MCF 10A (cell line): ENCODE measurements at regions not wholly inside any gene's neighbourhood (a gene's known extent, or its start where the extent isn't known, plus 50 kb on each side); places are given as distances from the start of the nearest gene placed in this dataset.

Source experiments
- BruUV-seq: library from RNA; stranded (reverse); fragments of 400-500 nt; replicated peaks from 2 replicates; lab custom pipeline; 2021; lab: Mats Ljungman, UMichigan
- CTCF ChIA-PET: fragments of 300-600 bp; sonication (Branson Sonifier 250); formaldehyde crosslinking; extraction: SDS; loops from one replicate; lab custom pipeline; 2021; ENCODE audit warnings: antibody characterized with exemption, inconsistent platforms; lab: Yijun Ruan, JAX
- POLR2A ChIA-PET: fragments of 300-600, 350-650 bp; sonication (Branson Sonifier 250); formaldehyde crosslinking; extraction: SDS; loops from one replicate; lab custom pipeline; 2020; ENCODE audit warnings: antibody characterized with exemption, inconsistent platforms; lab: Yijun Ruan, JAX
- DNase-seq: peaks from one replicate; pipeline ENCODE4 v3.0.0-alpha.2; 2018; ENCODE audit not compliant: unreplicated experiment
- H3K27ac Mint-ChIP-seq: one replicate; pipeline ENCODE4 v1.8.0; 2022; ENCODE audit warnings: mild to moderate bottlenecking, low read depth, mixed read lengths; ENCODE audit not compliant: unreplicated experiment
- H3K27me3 Mint-ChIP-seq: one replicate; pipeline ENCODE4 v1.8.0; 2022; ENCODE audit warnings: mixed read lengths; ENCODE audit not compliant: insufficient read depth, unreplicated experiment
- H3K36me3 Mint-ChIP-seq: one replicate; pipeline ENCODE4 v1.8.0; 2022; ENCODE audit warnings: mild to moderate bottlenecking, moderate library complexity, mixed read lengths; ENCODE audit not compliant: insufficient read depth, unreplicated experiment
- H3K4me1 Mint-ChIP-seq: one replicate; pipeline ENCODE4 v1.8.0; 2022; ENCODE audit warnings: mixed read lengths; ENCODE audit not compliant: insufficient read depth, unreplicated experiment
- H3K4me3 Mint-ChIP-seq: one replicate; pipeline ENCODE4 v1.8.0; 2022; ENCODE audit warnings: mild to moderate bottlenecking, moderate library complexity, mixed read lengths; ENCODE audit not compliant: unreplicated experiment
- H3K9me3 Mint-ChIP-seq: one replicate; pipeline ENCODE4 v1.8.0; 2022; ENCODE audit warnings: mixed read lengths; ENCODE audit not compliant: unreplicated experiment
- CTCF ChIP-seq: fragments of 200-600 bp; IDR thresholded peaks from one replicate; pipeline ENCODE4 v1.8.0; 2022; ENCODE audit warnings: antibody characterized with exemption, mild to moderate bottlenecking; ENCODE audit not compliant: unreplicated experiment
- intact Hi-C: fragments of 100-400 bp; cut with micrococcal nuclease; formaldehyde crosslinking; loops from 2 replicates; pipeline ENCODE4 v1.14.1; 2022

DNA sequence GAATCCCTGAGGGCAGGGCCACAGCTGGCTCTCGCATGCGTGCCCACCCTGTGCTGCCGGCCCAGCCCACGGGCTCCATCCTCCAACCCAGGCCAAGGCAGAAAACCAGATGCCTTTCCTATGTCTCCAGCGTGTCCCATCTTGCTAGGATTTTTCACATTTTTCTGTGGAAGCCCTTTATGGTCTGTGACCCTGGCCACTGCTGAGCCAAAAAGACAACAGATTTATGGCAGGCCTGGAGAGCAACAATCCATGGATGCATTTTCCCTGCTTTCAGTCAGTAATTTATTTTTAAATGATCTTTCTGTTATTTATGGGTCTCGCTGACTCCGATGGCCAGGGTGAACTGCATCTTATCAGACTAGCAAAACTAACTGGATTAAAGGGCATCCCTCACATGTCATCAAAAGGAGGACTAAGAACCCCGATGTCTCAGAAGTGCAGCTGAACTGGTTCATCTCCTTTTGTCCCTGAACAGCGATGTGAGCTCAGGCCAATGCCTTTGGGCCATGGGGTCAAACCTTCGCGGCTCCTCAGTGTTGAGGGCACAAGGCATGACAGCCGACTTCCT is 346.0 kb downstream of the CYRIA start:
- H3K27me3 Mint-ChIP-seq, result no peaks in the 10 kb centered on the region
- no peak overlapping the region for H3K27ac Mint-ChIP-seq
- no peak for DNase-seq
- TF ChIP-seq CTCF, result no peak
- ChIA-PET POLR2A (no interaction called here), CTCF (interaction anchor here (0.6 kb wide), 1 partner anchor 358 kb away, joined by 3 read pairs; no protein-coding TSS in a partner anchor)
- H3K4me3 Mint-ChIP-seq, result no peak overlapping the region
- no peaks in the 10 kb centered on the region for H3K36me3 Mint-ChIP-seq
- H3K4me1 Mint-ChIP-seq, result peaks cover 5% of the 10 kb centered on the region
- BruUV-seq, result no TSS peak
- H3K9me3 Mint-ChIP-seq, result peaks cover 5% of the 10 kb centered on the region
- intact Hi-C loops, result no loop called here

- Mint-ChIP-seq H3K4me3 (no peak overlapping the region), H3K36me3 (no peaks in the 10 kb centered on the region), H3K9me3 (peaks cover 3% of the 10 kb centered on the region), H3K4me1 (peaks cover 5% of the 10 kb centered on the region), H3K27me3 (no peaks in the 10 kb centered on the region), H3K27ac (no peak overlapping the region)
- TF ChIP-seq CTCF, result no peak
- ChIA-PET POLR2A (interaction anchor here (0.7 kb wide), 1 partner anchor 102 kb away, joined by 3 read pairs; no protein-coding TSS in a partner anchor), CTCF (no interaction called here)
- peak; percentile 9 for DNase-seq
- BruUV-seq, result no TSS peak
- intact Hi-C loops, result no loop called here
Observed at GRCh38 chr2:16318474-16319195, 347.0 kb downstream of the CYRIA start.

DNA sequence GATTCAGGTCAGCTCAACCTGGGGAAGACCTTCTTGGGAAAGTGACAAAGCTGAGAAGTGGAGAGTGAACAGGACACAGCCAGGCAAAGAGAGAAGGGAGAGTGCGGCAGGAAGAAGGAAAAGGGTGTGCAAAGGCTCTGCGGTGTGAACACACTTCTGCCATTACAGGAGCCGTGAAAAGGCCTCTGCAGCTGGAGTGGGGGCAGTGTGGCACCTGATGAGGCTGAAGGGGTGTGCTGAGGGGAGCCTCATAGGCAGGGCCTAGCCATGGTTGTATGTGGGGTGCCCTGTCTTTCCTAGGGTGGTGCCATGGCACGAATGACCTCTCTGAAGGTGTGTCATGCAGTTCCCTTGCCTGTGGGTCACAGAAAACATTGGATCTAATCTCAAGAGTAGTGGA is 347.6 kb downstream of the CYRIA start:
- no peak for DNase-seq
- BruUV-seq, result no TSS peak
- no peaks in the 10 kb centered on the region for H3K27me3 Mint-ChIP-seq
- intact Hi-C loops, result no loop called here
- H3K4me1 Mint-ChIP-seq, result peaks cover 5% of the 10 kb centered on the region
- no peak overlapping the region for H3K27ac Mint-ChIP-seq
- H3K4me3 Mint-ChIP-seq, result no peak overlapping the region
- H3K9me3 Mint-ChIP-seq, result peaks cover 5% of the 10 kb centered on the region
- H3K36me3 Mint-ChIP-seq, result no peaks in the 10 kb centered on the region
- POLR2A ChIA-PET, result no interaction called here
- CTCF ChIA-PET, result interaction anchor here (0.5 kb wide), 1 partner anchor 168 kb away, joined by 3 read pairs; no protein-coding TSS in a partner anchor
- no peak for TF ChIP-seq CTCF

GRCh38 chr2:16317211-16317830 is 348.3 kb downstream of the CYRIA start:
- Mint-ChIP-seq H3K27me3 (no peaks in the 10 kb centered on the region), H3K36me3 (no peaks in the 10 kb centered on the region), H3K4me1 (peaks cover 5% of the 10 kb centered on the region), H3K27ac (no peak overlapping the region), H3K9me3 (peaks cover 7% of the 10 kb centered on the region), H3K4me3 (no peak overlapping the region)
- no peak for TF ChIP-seq CTCF
- ChIA-PET POLR2A (no interaction called here), CTCF (interaction anchor here (0.5 kb wide), 1 partner anchor 169 kb away, joined by 3 read pairs; no protein-coding TSS in a partner anchor)
- DNase-seq, result no peak
- no TSS peak for BruUV-seq
- intact Hi-C loops, result no loop called here
